Neural progenitor cell (in vitro differentiated cells): ENCODE measurements at regions not wholly inside any gene's neighbourhood (a gene's known extent, or its start where the extent isn't known, plus 50 kb on each side); places are given as distances from the start of the nearest gene placed in this dataset.

ENCODE experiments used
- CTCF ChIP-seq: fragments of 200-600 bp; sonication (generic); IDR thresholded peaks from 2 replicates; pipeline ENCODE4 v1.5.1; 2017; ENCODE audit warnings: antibody characterized with exemption, mild to moderate bottlenecking
- EZH2phosphoT487 ChIP-seq: fragments of 200-600 bp; sonication (generic); IDR thresholded peaks from 2 replicates; pipeline ENCODE4 v1.6.1; 2017; ENCODE audit warnings: antibody characterized with exemption

DNA sequence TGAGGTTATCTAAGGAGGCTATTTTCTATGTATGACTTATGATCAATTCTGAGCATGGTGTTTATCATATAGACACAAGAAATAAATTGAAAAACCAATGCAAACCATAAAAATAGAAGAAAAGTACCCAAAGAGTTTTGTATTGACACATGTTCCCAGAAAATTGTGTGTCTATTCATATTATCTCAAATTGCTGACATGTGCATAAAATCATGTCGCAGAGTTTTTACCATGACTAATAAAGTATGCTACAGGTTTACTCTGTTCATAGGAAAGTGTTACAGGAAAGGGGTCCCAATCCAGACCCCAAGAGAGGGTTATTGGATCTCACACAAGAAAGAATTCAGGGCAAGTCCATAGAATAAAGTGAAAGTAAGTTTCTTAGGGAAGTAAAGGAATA, 290.7 kb upstream of the NRXN1 start:
- TF ChIP-seq CTCF: no peak
- no peak for TF ChIP-seq EZH2phosphoT487
